DMS53 (cell line): ENCODE measurements at regions not wholly inside any gene's neighbourhood (a gene's known extent, or its start where the extent isn't known, plus 50 kb on each side); places are given as distances from the start of the nearest gene placed in this dataset.

Source experiments
- DNase-seq: peaks from one replicate; lab custom pipeline; 2025; lab: John Stamatoyannopoulos, UW

DNA sequence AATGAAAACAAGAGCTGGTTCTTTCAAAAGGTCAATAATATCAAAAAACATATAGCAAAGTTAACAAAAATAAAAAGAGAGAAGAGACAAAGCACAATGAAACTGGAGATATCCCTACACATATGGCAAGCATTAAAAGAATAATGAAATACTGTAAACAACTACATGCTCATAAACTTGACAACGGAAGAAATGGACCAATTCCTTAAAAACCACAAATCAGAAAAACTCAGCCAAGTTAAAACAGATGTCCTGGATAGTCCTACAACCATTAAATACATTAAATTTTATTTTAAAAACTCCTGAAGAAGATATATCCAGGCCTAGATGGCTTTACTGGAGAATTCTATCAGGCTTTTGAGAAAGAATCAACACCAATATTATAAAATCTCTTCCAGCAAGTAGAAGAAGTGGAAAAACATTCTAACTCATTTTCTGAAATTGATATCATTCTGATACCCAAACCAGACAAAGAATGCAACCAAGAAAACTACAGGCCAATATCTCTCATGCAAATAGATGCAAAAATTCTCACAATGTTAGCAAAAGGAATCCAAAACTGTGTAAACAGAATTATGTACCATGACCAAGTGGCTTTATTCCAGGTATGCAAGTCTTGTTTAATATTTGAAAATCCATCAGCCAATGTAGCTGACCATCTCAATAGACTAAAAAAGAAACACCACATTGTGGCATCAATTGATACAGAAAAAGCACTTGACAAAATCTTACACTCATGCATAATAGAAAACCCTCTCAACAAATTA is 56.1 kb upstream of the LRRC7 start:
- DNase-seq: peak; percentile 17

DNA sequence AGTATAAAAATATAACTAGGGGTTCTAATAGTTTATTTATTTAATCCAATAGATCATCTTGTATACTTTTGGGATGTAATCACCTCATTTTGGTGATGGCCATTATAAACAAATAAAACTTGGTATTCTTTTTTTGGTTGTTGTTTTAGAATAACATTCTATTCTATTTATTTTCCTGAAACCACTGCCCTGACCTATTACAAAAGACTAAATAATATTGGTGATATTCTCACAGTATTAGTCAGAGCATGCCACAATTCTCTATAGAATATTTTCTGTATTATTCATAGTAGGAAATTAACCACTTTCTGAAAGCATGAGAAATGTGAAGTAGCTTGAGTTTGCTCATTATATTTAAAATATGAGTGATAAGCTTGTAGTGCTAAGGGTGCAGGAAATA is 54.1 kb upstream of the LRRC7 start:
- no peak for DNase-seq
